ENCODE measurements at regions not wholly inside any gene's neighbourhood (a gene's known extent, or its start where the extent isn't known, plus 50 kb on each side); places are given as distances from the start of the nearest gene placed in this dataset.

DNA sequence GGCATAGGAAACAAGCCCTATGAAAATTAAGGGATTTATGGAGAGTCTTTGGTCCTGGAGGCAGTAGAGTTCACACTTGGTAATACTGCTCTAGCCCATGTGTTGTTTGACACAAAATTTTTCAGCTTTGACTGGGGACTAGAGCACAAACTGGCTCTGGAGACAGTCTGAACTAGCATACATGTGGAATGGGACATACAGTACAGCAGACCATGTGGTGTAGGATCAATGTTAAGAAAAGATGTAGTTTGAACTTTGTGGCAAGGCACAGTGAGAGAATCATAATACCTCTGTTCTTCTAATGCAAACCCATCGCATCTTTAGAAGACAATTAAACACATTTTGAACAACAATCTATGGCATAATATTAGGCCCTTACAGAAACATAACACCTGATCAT, 521.5 kb upstream of the DDX18 start:
- no peaks in the 10 kb centered on the region for H3K79me2 ChIP-seq (ENCODE audit: insufficient read depth, low read length)
- H2AFZ ChIP-seq (ENCODE audit: low read length) = no peak overlapping the region
- H3K9me3 ChIP-seq (ENCODE audit: low read length) = no peaks in the 10 kb centered on the region
- H3K4me1 ChIP-seq (ENCODE audit: insufficient read depth, low read length, severe bottlenecking) = no peaks in the 10 kb centered on the region
- H3K36me3 ChIP-seq (ENCODE audit: insufficient read depth, low read length) = no peaks in the 10 kb centered on the region
- H3K27ac ChIP-seq (ENCODE audit: low read depth, low read length, poor library complexity, severe bottlenecking) = no peak overlapping the region
- H3K9me2 ChIP-seq (ENCODE audit: low read depth, low read length) = no peaks in the 10 kb centered on the region
- no peaks in the 10 kb centered on the region for H3F3A ChIP-seq (ENCODE audit: insufficient read depth, low read length)
- H3K9ac ChIP-seq (ENCODE audit: low read length) = no peak overlapping the region
- no peaks in the 10 kb centered on the region for H3K27me3 ChIP-seq (ENCODE audit: insufficient read depth, low read length)
- H3K4me2 ChIP-seq (ENCODE audit: low read length) = no peak overlapping the region
- no peak overlapping the region for H3K4me3 ChIP-seq (ENCODE audit: low read depth, low read length, poor library complexity, severe bottlenecking)
- no peaks in the 10 kb centered on the region for H4K20me1 ChIP-seq (ENCODE audit: insufficient read depth, low read length)
- TF ChIP-seq EZH2 (IDR thresholded peaks at IDR 0.05; ENCODE audit: borderline replicate concordance, low read length) = no peak
- TF ChIP-seq, protein P1, sequence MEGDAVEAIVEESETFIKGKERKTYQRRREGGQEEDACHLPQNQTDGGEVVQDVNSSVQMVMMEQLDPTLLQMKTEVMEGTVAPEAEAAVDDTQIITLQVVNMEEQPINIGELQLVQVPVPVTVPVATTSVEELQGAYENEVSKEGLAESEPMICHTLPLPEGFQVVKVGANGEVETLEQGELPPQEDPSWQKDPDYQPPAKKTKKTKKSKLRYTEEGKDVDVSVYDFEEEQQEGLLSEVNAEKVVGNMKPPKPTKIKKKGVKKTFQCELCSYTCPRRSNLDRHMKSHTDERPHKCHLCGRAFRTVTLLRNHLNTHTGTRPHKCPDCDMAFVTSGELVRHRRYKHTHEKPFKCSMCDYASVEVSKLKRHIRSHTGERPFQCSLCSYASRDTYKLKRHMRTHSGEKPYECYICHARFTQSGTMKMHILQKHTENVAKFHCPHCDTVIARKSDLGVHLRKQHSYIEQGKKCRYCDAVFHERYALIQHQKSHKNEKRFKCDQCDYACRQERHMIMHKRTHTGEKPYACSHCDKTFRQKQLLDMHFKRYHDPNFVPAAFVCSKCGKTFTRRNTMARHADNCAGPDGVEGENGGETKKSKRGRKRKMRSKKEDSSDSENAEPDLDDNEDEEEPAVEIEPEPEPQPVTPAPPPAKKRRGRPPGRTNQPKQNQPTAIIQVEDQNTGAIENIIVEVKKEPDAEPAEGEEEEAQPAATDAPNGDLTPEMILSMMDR (IDR thresholded peaks at IDR 0.05; ENCODE audit: low read length) = no peak

DNA sequence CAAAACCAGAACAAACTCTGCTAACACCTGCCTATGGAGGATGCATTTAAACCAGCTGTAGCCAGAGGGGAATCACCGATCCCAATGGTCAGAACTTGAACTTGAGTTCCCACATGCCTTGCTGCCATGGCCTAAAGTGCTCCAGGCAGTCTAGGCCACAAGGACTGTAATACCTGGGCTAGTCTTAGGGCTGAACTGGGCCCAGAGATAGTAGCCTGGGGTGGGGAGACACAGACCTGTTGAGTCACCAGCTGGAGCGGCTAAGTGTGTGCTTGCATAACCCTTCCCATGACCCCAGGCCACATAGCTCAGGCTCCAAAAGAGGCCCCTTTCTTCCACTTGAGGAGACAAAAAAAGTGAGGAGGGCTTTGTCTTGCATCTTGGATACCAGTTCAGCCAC, 515.0 kb upstream of the DDX18 start:
- H3K79me2 ChIP-seq (ENCODE audit: insufficient read depth, low read length) = no peaks in the 10 kb centered on the region
- H3K27me3 ChIP-seq (ENCODE audit: insufficient read depth, low read length) = no peaks in the 10 kb centered on the region
- TF ChIP-seq, protein P1 (IDR thresholded peaks at IDR 0.05; ENCODE audit: low read length) = no peak
- no peak for TF ChIP-seq EZH2 (IDR thresholded peaks at IDR 0.05; ENCODE audit: borderline replicate concordance, low read length)
- H3K4me3 ChIP-seq (ENCODE audit: low read depth, low read length, poor library complexity, severe bottlenecking) = no peak overlapping the region
- no peaks in the 10 kb centered on the region for H4K20me1 ChIP-seq (ENCODE audit: insufficient read depth, low read length)
- H3K9me2 ChIP-seq (ENCODE audit: low read depth, low read length) = no peaks in the 10 kb centered on the region
- no peaks in the 10 kb centered on the region for H3K9me3 ChIP-seq (ENCODE audit: low read length)
- H3K4me1 ChIP-seq (ENCODE audit: insufficient read depth, low read length, severe bottlenecking) = no peaks in the 10 kb centered on the region
- H3K4me2 ChIP-seq (ENCODE audit: low read length) = no peak overlapping the region
- no peaks in the 10 kb centered on the region for H3F3A ChIP-seq (ENCODE audit: insufficient read depth, low read length)
- H2AFZ ChIP-seq (ENCODE audit: low read length) = no peak overlapping the region
- H3K9ac ChIP-seq (ENCODE audit: low read length) = no peak overlapping the region
- no peaks in the 10 kb centered on the region for H3K36me3 ChIP-seq (ENCODE audit: insufficient read depth, low read length)
- H3K27ac ChIP-seq (ENCODE audit: low read depth, low read length, poor library complexity, severe bottlenecking) = no peak overlapping the region

DNA sequence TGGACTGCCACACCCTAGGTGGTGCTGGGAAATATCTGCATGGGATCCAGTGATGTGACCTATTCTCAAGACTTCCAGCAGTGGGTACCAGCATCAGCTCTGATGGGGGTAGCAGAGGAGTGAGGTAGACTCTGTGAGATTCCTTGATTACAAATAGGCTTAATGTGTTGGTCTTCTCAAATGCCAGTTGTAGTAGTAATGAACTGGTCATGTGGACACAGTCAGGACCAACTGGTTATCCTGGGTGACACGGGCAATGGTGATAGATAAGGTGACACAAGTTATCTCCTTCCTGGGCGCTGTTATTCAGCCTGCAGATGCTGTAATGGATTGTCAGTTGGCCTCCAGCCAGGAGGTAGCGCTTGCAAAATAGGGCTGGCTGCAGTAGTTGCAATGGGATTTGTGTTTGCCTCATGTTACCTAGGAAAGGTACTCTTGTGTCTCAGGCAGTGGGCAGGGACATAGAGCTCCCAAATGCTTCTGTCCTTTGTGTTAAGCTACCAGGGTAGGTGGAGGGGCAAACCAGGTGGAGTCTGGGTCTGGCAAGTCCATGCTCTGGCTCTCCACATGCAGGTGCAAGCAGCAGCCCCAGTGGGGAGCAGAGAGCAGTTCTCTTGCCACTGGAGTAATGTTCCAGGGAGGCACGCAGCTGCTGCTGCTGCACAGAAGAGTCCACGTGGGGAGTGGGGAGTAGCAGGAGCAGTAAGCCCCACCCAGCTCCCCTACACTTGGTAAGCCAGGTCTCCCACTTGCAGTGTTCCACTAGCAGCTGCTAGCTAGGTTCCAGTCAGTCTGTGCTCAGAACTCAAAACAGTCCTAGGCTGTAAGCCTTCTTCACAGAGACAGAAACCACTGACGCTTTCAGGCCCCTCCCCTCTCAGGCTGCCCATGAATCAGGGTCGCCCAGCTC, 505.4 kb upstream of the DDX18 start:
- Histone ChIP-seq H3K9me2 (ENCODE audit: low read depth, low read length) (no peaks in the 10 kb centered on the region), H2AFZ (ENCODE audit: low read length) (no peak overlapping the region), H4K20me1 (ENCODE audit: insufficient read depth, low read length) (no peaks in the 10 kb centered on the region), H3K4me2 (ENCODE audit: low read length) (no peak overlapping the region), H3K4me3 (ENCODE audit: low read depth, low read length, poor library complexity, severe bottlenecking) (no peak overlapping the region), H3K9me3 (ENCODE audit: low read length) (no peaks in the 10 kb centered on the region), H3K27ac (ENCODE audit: low read depth, low read length, poor library complexity, severe bottlenecking) (no peak overlapping the region), H3K79me2 (ENCODE audit: insufficient read depth, low read length) (no peaks in the 10 kb centered on the region), H3F3A (ENCODE audit: insufficient read depth, low read length) (no peaks in the 10 kb centered on the region), H3K4me1 (ENCODE audit: insufficient read depth, low read length, severe bottlenecking) (no peaks in the 10 kb centered on the region), H3K36me3 (ENCODE audit: insufficient read depth, low read length) (no peaks in the 10 kb centered on the region), H3K27me3 (ENCODE audit: insufficient read depth, low read length) (no peaks in the 10 kb centered on the region), H3K9ac (ENCODE audit: low read length) (no peak overlapping the region)
- TF ChIP-seq EZH2 (IDR thresholded peaks at IDR 0.05; ENCODE audit: borderline replicate concordance, low read length) = no peak
- TF ChIP-seq, protein P1 (IDR thresholded peaks at IDR 0.05; ENCODE audit: low read length) = no peak
